GM21825 (cell line): ENCODE measurements at regions not wholly inside any gene's neighbourhood (a gene's known extent, or its start where the extent isn't known, plus 50 kb on each side); places are given as distances from the start of the nearest gene placed in this dataset.

Experiments used
- ATAC-seq: cut with Tn5 transposase; IDR thresholded peaks from one replicate; pipeline ENCODE4 v1.9.1; 2021; ENCODE audit warnings: mild to moderate bottlenecking, moderate library complexity; ENCODE audit not compliant: unreplicated experiment

DNA sequence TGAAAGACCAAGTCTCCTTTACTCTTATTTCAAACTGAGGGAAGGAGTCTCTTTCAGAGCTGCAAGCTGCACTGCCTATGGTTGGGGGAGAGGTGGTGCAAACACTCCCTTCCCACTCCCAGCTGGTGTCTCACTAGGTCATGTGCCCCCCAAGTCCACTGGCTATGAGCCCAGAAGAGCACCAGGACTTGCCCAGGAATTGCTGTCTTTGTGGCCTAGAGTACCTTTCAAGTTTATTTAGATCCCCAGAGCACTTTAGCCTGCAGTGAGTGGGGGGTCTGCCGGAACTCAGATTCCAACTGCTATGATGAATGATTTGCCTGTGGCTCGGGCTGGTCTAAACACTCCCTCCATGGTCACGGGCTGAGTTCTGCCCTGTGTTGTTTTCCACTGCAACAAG is 192.6 kb upstream of the CITED2 start:
- ATAC-seq = no peak

DNA sequence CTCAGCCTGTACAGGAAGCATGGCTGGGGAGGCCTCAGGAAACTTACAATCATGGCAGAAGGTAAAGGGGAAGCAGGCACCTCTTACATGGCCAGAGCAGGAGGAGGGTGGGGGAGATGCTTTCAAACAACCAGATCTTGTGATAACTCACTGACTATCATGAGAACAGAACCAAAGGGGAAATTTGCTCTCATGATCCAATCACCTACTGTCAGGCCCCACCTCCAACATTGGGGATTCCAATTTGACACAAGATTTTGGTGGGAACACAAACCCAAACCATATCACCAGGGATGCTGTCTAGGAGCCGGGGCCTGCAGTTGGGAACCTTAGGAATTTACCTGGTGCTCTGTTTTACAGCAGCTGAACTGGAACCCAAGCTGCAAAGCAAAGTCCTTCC is 191.1 kb upstream of the CITED2 start:
- no peak for ATAC-seq

DNA sequence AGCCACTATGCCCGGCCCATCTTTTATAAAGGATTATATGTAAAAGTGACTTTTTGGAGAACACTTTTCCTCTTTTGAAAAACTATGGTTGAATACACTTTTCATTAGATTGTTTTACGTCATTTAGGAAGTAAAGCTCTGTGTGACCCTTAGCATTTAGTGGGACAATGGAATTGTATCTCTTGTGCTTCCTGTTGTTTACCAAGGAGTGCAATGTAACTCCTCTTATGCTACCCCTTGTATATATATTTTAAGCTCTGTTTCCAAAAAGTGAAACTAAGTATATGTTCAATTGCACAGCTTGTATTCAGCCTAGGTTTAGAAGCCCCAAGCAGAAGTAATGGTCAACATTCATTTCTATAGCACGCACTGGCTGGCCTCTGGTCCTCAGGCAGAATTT is 183.1 kb upstream of the CITED2 start:
- no peak for ATAC-seq

DNA sequence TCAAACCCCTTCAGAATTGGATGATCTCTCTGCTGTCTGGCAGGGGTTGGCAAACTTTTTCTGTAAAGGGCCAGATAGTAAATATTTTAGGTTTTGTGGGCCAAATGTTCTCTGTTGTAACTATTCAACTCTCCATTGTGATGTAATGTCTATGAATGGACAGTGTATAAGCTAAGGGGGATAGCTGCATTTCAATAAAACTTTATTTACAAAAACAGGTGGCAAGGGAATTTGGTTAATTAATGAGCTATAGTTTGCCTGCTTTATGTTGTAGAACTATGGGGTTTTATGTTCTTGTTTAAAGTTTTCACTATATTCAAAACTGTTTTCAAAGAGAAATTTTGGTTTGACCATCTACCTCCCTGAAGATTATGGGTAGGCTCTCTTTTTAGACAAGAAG is 182.1 kb upstream of the CITED2 start:
- no peak for ATAC-seq

DNA sequence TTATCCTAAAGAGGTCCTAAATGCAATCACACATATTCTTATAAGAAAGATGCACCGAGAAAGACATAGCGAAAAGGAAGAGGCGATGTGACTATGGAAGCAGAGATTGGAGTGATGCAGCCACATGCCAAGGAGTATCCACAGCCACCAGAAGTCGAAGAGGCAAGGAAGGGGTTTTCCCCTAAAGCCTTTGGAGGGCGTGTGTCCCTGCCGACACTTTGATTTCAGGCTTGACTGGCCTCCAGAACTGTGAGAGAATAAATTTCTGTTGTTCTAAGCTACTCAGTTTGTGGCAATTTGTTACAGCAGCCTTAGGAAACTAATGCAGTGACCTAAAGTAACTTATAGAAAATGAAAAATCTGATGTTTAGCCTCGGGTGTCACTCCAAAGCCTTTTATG is 179.5 kb upstream of the CITED2 start:
- no peak for ATAC-seq

DNA sequence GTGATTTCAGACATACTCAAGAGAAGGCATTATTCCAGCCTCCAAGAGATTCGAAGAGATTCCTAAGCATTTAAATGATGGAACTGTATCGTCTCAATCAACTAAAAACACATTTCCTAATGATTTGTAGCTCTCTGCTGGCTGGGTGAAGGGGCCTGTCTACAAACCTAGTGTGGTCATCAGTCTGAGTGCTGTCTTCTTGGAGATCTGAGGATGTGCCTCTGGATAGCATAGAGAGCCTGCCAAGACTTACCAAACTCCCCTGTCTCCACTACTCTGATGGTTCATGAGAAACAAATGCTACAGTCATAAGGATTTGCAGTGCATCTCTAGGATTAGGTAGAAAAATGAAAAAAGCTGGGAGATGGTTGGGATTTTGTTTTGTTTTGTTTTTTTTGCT is 176.9 kb upstream of the CITED2 start:
- ATAC-seq = no peak

DNA sequence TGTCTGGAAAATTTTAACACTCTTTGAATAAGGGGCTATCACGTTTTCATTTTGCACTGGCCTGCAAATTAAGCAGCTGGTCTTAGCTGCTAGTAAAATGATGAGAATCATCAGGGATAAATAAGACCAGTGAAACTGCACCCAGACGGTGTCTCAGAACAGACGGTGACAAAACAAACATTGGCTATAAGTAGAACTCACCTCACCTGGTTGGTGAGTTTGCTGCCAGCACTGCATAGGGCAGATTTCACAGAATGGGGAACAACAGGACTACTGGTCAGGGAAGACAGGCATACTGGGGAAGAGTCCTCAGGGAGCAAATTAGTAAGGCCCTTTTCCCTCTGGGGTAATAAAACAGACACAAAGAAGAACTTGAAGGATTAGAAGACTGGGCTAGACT is 175.9 kb upstream of the CITED2 start:
- no peak for ATAC-seq

DNA sequence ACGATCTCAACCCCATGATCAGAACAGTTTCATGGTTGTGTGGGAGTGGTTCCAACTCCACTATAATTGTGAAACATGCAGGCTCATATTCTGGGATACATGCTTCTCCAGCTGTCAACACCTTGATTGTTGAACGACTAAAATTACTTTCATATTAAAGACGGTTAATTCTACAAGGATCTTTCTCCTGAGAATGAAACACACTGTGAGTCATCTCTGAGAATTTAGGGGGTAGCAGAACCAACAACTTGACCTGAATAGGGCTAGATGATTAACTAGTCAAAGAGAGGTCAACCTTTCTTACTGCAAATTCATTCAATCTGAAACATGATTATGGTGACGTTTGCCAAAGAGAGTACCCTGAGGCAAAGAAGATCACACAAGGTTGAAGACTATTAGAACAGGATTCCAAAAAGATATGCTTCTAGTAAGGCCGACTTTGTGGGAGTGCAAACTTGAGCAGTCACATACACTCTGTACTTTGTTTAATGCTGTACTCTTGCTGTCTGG is 175.2 kb upstream of the CITED2 start:
- no peak for ATAC-seq

DNA sequence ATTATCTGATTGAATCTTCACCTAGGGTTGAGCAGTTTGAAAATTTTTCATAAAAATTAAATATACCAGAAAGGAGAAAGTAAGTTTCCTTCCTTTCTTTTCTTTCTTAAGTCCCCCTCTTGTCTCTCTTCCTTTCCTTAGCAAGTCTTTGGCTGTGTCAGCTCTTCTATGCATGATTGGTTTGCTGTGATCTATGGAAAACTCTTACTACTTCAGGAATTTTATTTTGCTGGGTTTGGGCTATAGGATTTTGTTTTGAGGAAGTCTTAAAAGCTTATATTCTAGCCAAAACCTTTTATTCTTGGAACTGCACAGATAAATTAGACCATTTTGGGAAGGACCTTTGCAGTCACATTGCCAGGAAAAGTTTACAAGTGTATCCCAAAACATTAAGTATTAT is 173.4 kb upstream of the CITED2 start:
- ATAC-seq = no peak

DNA sequence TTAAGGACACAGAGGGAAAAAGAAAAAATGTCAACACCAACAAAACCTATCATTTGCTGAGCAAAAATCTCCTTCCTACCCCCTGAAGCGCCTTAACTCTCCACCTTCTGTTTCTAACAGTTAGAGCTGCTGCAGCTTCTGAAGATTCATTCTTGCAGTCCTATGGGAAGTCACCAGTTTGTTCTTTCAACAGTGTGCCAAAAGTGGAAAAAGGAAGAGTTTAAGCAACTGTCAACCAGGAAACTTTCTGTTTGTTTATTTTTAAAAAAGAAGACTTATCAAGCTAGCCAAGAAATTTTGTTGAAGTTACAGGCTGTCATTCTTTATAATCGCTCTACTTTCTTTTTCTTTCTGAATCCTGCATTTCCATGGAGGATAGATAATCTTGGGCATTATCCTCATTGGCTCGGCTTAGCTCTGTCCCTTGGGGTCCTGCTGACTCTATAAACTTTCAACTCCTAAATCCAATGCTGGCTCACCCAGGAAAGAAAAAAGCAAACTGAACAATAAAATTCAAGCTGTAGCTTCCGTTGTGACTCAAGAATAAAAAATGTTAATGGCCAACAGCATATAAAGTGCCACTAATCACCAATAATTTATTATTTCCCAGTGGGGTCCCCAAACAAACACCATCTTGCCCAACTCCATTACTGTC is 172.8 kb upstream of the CITED2 start:
- no peak for ATAC-seq

DNA sequence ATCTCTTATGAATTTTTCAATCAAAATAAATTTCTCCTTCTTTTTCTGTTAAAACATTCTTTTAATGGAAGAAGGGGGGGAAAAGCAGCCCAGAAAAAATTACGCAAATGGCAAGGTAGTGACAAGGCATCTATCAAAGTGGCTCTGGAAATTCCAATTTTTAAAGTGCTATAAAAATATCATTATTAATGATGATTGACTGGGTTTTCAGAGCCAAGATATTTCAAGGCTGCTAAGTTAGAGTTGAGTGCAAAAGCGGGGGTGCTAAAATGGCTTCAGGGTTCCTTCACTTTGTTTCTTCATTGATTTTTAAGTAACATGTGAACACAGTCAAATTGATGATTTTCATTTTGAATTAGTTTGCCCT is 171.6 kb upstream of the CITED2 start:
- ATAC-seq = no peak

DNA sequence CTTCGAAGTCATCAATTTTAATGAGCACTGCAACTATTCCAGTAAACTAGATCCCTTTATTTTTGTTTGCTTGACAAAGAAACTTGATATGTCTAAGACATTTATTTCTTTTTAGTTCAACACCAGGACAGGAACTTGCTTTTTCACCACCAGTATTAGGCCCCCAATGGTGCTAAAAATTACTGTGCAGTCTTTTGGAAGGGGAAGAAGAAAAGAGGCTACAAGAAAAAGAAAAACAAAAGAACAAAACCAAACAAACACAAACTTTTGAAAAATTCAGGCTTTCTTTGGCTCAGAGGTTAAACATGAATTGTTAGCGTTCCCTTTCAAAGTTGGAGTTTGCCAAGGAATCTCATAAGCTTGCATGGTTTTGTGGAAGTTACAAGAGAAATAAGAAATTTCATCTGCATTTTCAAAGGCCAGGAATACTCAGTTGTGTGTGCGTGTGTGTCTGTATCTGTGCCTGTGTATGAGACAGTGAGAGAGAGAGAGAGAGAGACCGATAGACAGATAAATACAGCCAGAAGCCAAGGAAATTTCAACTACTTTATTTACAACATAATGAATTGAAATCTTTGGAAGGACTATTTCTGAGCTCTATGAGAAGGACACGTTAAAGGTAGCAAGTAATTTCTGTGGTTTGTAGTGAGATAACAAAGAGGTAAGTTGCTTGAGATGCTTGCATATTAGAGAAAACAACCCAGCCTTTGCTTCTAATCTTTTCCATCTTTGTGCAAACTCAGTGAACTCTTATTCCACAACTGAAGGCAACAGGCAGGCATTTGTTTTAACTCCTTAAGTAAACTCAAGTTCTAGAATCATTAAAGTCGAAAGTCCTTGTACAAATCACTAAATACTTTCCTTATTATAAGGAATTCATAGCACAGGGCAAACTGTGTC is 171.0 kb upstream of the CITED2 start:
- ATAC-seq = no peak

DNA sequence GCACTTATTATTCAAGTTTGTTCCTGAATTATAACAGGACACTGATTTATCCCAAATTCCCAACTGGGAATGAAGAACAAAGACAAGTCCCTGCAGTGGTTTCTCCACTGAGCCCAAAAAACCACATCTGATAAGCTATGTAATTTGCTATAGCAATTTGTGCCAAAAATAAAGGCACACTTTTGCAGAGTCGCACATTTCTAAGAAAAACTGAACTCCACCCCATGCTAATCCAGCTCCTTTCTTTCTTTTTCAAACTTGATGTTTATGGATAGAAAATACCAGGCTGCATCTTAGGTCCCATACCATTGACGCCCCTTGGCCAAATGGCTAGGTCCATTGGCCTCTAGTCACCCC is 170.2 kb upstream of the CITED2 start:
- ATAC-seq = no peak

DNA sequence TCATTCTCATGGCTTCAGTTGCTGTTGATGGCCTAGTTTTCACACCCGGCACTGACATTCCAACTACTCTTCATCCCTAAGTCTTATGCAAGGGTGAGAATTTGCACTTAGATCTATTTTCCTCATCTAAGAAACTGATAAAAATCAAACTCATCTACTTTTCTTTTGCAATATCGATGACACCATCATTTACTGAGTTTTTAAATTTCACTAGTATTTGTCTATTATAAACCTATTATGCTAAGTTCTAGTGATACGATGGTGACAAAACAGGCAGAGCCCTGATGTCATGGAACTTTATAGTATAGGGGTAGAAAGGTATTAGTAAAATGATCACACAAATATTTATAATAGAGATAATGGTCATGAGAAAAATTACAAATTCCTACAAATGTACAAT is 167.9 kb upstream of the CITED2 start:
- no peak for ATAC-seq

DNA sequence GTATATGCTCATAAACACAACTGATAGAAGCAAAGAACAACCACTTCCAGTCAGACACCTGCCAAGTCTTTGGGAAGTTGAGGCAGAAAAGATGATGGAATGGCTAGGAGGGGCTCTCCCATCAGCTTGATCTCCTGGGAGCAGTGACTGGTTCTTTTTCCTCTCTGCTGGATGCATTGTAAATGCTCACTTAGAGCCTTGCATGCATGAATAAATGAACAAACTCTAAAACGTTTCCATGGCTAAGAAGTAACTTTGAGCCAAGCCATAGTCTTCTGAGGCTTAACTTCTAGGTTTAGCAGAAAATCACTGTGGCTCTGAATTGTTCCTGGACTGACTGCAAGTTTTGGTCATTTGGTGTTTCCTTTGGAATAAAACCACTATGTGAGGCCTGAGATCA is 166.4 kb upstream of the CITED2 start:
- no peak for ATAC-seq

DNA sequence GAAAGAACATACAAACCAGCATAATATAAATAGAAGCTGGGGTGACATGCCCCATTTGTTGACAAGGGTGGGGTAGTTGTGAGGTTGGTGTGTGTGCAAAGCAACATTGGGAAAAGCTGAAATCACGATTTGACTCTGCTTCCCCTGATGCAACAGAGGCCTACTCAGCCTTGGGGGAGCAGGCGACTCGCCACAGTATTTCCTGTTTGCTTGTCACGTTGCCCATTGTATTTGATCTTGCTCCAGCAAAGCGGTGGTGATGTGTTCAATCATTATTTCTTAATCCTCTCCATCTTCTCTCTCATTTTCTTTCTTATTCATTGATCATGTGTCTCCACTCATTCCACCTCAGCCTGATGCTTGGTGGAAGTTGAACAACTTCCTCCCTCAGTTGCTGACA is 165.8 kb upstream of the CITED2 start:
- peak; percentile 82 for ATAC-seq

DNA sequence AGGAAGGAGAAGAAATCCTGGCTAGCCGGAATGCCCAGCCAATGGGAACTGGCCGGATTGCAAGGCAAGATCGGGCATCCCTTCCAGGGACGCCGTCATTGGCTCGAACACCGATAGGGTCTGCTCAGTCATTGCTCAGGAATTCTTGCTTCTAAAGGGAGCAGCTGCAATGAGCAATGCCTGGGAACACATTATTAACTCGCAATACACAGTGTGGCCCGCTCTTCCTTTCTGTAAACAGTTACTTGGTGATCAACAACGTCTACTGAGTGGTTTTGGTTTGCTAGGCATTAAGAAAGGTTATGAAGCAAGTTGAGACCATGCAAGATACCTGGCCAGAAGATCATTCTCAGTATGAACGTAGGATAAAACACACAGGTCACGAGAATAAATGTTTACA is 165.4 kb upstream of the CITED2 start:
- peak; percentile 26 for ATAC-seq

DNA sequence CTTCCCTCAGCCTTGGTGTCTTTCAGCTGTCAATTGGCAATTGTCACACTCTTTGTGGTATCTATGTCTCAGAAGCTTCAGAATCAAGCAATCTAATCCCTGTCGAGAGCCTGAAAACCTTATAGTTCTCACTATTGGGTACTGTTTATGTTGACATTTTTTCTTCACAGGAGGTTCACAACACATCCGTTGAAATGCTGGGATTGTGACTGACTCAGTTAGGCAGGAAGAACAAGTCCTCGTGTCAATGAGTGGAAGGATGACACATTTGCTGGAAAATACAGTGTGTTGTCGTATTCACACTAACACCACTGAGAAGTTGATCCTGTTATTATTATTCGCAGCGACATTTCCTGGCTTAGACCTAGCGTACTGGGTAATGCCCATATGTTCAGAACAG is 163.9 kb upstream of the CITED2 start:
- ATAC-seq = no peak

DNA sequence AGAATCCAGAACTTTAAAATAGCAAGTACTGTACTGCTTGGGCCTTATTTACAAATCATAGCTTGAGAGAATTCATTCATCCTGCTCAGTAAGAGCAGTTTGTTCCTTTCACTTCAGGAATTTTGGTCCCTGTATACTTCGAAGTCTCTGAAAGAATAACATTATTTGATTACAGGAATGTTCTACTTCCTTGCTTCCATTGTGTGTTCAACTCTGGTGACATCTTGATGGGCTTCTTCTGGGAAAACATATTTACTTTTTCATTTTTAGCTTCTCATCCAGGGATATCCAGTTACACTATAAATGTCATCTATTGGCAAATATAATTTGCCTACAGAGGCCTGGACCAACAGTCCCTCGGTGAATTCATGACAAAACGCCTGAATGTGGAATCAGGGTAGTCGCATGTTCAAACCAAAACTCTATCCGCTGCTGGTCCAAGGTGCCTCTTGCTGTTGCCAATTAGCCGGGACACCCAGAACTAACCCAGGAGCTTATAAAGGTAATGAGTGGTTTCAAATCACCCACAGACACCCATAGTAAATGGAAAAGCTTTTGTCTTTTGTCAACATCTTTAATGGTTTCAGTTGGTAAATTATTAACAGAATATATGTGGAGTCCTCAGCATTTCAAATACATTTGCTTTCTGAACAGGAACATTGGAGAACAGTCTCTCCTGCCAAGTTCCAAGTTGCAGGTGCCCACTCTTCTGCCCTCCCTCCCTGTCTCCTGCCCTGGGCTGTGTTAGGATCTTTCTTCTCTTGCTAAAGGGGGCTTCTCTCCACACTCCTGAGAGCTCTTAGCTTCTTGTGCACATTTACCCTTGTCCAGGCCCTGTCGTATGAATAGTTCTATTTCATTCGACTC is 162.5 kb upstream of the CITED2 start:
- no peak for ATAC-seq

DNA sequence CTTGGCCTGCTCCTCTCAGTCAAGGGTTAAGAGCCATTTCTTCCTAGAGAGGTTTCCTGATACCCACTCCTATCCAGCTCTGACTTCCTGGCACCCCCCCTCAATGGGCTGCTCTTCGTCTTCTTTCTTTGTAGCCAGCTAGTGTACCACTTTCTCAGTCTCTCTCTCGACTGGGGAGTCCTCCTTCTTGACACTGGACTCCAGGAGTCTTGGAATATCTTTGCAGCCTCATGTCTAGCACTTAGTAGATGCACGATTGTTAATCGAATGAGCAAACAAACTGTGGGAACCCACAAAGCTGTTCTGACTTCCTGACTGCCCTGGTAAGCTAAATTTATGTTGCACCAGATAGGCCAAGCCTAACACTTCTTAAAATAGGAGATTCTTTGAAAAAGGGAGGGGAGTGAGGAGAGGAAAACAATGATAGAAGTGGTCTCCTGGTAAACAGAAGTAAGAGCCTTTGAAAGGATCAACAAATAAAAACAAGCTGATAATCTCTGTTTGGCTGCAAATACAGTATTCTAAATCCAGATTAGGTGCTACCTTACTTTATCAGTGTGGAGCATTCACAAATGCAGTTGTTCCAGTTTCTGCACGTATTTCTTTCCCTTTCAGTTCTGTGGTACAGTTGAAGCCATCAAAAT is 160.1 kb upstream of the CITED2 start:
- peak; percentile 42 for ATAC-seq
